ENCODE measurements at regions not wholly inside any gene's neighbourhood (a gene's known extent, or its start where the extent isn't known, plus 50 kb on each side); places are given as distances from the start of the nearest gene placed in this dataset.

DNA sequence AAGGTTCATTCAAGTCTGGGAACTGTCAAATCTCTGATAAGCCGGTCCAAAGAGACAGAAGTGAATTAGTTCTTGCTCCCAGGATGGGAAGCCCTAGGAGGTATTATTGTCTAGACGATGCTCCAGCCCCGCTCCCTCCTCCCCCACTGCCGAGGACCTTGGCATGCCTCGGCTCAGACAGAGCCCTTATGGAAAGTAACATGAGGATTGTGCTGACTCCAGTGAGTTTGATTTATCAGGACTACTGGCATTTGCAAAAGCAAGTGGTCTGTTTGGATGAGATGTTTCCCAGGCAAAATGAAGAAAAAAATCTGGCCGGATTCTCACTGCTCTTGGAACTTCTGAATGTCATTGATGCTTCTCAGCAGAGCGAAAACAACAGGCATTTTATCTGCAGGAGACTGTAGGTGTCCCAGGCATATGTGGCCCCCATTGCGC lies 341.0 kb downstream of the ETS1 start:
- TF ChIP-seq, protein P1, sequence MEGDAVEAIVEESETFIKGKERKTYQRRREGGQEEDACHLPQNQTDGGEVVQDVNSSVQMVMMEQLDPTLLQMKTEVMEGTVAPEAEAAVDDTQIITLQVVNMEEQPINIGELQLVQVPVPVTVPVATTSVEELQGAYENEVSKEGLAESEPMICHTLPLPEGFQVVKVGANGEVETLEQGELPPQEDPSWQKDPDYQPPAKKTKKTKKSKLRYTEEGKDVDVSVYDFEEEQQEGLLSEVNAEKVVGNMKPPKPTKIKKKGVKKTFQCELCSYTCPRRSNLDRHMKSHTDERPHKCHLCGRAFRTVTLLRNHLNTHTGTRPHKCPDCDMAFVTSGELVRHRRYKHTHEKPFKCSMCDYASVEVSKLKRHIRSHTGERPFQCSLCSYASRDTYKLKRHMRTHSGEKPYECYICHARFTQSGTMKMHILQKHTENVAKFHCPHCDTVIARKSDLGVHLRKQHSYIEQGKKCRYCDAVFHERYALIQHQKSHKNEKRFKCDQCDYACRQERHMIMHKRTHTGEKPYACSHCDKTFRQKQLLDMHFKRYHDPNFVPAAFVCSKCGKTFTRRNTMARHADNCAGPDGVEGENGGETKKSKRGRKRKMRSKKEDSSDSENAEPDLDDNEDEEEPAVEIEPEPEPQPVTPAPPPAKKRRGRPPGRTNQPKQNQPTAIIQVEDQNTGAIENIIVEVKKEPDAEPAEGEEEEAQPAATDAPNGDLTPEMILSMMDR (IDR thresholded peaks at IDR 0.05), result no peak
- TF ChIP-seq POLR2A (IDR thresholded peaks at IDR 0.05), result no peak
- no peak for TF ChIP-seq EP300 (IDR thresholded peaks at IDR 0.05)
- no peak for TF ChIP-seq POLR2AphosphoS5 (IDR thresholded peaks at IDR 0.05)

All from suprapubic skin (tissue), 4 donors.